Breast epithelium (tissue), 3 donors: ENCODE measurements at regions not wholly inside any gene's neighbourhood (a gene's known extent, or its start where the extent isn't known, plus 50 kb on each side); places are given as distances from the start of the nearest gene placed in this dataset.

Experiments
- POLR2AphosphoS5 ChIP-seq, 3 donors: sonication (generic); formaldehyde crosslinking; IDR thresholded peaks; one replicate each; pipeline ENCODE4 v1.6.1; 2017; ENCODE audit warnings: antibody characterized with exemption in 3 of 3
- TF ChIP-seq, protein P1 (sequence below), 3 donors: fragments of 450-650 bp; IDR thresholded peaks; one replicate each; pipeline ENCODE4 v1.5.1; 2016 to 2017; ENCODE audit warnings: antibody characterized with exemption in 3 of 3, mild to moderate bottlenecking in 3 of 3, moderate library complexity in 3 of 3

DNA sequence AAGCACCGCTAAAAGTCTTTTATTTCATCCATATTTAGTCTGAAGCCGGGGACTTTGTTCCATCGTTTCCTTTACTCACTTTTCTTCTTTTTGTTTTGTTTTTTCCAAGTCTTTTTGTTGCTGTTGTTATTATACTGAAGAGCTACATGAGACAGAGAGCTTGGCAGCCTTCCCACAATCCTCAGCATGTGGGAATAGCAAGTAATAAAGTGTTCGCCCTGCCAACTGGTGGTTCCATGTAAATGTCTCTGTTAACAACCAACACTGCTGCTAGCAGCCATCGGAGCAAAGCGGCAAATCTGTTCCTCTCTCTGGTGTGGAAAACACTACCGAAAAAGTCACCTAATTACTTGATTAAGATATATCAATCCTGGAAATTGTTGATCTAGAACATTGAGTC lies 437.8 kb upstream of the ID4 start:
- TF ChIP-seq, protein P1, sequence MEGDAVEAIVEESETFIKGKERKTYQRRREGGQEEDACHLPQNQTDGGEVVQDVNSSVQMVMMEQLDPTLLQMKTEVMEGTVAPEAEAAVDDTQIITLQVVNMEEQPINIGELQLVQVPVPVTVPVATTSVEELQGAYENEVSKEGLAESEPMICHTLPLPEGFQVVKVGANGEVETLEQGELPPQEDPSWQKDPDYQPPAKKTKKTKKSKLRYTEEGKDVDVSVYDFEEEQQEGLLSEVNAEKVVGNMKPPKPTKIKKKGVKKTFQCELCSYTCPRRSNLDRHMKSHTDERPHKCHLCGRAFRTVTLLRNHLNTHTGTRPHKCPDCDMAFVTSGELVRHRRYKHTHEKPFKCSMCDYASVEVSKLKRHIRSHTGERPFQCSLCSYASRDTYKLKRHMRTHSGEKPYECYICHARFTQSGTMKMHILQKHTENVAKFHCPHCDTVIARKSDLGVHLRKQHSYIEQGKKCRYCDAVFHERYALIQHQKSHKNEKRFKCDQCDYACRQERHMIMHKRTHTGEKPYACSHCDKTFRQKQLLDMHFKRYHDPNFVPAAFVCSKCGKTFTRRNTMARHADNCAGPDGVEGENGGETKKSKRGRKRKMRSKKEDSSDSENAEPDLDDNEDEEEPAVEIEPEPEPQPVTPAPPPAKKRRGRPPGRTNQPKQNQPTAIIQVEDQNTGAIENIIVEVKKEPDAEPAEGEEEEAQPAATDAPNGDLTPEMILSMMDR (IDR thresholded peaks at IDR 0.05) = no peak
- no peak for TF ChIP-seq POLR2AphosphoS5 (IDR thresholded peaks at IDR 0.05)
